SU-DHL-6 (cell line): ENCODE measurements at regions not wholly inside any gene's neighbourhood (a gene's known extent, or its start where the extent isn't known, plus 50 kb on each side); places are given as distances from the start of the nearest gene placed in this dataset.
"Not testable (repeated sequence)": the region's sequence is repeated elsewhere in the genome, so short reads cannot be mapped to it uniquely, and the experiment has no call there.

ENCODE experiments used
- EZH2phosphoT487 ChIP-seq: fragments of 200-600 bp; sonication (generic), shearing (Covaris generic); conservative IDR thresholded peaks from 2 replicates; pipeline ENCODE4 v1.6.1; 2018; ENCODE audit warnings: mild to moderate bottlenecking, antibody characterized with exemption, low read length, moderate library complexity, mixed read lengths
- TF ChIP-seq, protein P1 (sequence below): fragments of 200-600 bp; sonication (generic); IDR thresholded peaks from one replicate; pipeline ENCODE4 v1.5.1; 2017; ENCODE audit warnings: antibody characterized with exemption, mild to moderate bottlenecking, low read length, moderate library complexity; ENCODE audit not compliant: insufficient read depth, poor library complexity, severe bottlenecking

DNA sequence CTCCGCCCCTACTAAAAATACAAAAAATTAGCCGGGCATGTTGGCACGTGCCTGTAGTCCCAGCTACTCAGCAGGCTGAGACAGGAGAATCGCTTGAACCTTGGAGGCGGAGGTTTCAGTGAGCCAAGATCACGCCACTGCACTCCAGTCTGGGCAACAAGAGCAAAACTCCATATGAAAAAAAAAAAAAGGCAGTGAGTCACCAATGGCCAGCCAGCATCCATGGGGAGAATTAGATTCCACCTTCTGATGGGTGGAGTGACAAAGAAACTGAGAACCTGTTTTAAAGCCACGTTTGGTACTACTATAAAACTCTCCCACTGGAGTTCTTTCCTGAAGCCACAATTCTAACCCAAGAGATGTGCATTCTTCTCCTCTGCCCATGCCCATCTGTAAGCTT, 81.7 kb downstream of the ACTL7B start:
- TF ChIP-seq, protein P1, sequence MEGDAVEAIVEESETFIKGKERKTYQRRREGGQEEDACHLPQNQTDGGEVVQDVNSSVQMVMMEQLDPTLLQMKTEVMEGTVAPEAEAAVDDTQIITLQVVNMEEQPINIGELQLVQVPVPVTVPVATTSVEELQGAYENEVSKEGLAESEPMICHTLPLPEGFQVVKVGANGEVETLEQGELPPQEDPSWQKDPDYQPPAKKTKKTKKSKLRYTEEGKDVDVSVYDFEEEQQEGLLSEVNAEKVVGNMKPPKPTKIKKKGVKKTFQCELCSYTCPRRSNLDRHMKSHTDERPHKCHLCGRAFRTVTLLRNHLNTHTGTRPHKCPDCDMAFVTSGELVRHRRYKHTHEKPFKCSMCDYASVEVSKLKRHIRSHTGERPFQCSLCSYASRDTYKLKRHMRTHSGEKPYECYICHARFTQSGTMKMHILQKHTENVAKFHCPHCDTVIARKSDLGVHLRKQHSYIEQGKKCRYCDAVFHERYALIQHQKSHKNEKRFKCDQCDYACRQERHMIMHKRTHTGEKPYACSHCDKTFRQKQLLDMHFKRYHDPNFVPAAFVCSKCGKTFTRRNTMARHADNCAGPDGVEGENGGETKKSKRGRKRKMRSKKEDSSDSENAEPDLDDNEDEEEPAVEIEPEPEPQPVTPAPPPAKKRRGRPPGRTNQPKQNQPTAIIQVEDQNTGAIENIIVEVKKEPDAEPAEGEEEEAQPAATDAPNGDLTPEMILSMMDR = not testable (repeated sequence)
- TF ChIP-seq EZH2phosphoT487 = not testable (repeated sequence)
